GM12875 (cell line): ENCODE measurements at regions not wholly inside any gene's neighbourhood (a gene's known extent, or its start where the extent isn't known, plus 50 kb on each side); places are given as distances from the start of the nearest gene placed in this dataset.

Experiments used
- H3K4me3 ChIP-seq: one replicate; pipeline ENCODE4 v1.5.1; 2011; ENCODE audit warnings: low read depth, low read length, control low read depth
- TF ChIP-seq, protein P1 (sequence below): IDR thresholded peaks from 2 replicates; pipeline ENCODE4 v1.5.1; 2011; ENCODE audit warnings: low read depth, mild to moderate bottlenecking, control low read depth, inconsistent platforms, low read length, moderate library complexity, borderline replicate concordance; ENCODE audit not compliant: insufficient read depth

GRCh38 chr12:90622431-90622830 lies 332.5 kb downstream of the CCER1 start:
- no peak overlapping the region for H3K4me3 ChIP-seq
- TF ChIP-seq, protein P1, sequence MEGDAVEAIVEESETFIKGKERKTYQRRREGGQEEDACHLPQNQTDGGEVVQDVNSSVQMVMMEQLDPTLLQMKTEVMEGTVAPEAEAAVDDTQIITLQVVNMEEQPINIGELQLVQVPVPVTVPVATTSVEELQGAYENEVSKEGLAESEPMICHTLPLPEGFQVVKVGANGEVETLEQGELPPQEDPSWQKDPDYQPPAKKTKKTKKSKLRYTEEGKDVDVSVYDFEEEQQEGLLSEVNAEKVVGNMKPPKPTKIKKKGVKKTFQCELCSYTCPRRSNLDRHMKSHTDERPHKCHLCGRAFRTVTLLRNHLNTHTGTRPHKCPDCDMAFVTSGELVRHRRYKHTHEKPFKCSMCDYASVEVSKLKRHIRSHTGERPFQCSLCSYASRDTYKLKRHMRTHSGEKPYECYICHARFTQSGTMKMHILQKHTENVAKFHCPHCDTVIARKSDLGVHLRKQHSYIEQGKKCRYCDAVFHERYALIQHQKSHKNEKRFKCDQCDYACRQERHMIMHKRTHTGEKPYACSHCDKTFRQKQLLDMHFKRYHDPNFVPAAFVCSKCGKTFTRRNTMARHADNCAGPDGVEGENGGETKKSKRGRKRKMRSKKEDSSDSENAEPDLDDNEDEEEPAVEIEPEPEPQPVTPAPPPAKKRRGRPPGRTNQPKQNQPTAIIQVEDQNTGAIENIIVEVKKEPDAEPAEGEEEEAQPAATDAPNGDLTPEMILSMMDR: no peak

DNA sequence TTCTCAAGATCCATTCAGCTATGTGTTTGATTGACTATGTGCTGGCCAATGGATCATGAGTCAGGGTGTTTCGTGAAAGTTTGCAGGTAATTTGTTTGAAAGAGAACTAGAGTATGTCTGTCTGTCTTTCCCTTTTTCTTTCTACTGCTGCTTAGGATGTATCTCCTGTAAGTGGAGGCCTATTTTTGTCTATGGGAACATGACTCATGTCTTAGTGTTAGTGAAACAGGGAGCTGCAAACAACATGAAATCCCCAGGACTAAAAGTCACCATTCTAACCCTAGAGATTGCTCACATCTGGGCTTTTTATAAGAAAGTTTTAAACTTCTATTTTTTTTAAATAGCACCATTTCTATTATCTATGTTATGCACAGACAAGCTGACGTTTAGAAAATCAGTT lies 333.0 kb downstream of the CCER1 start:
- TF ChIP-seq, protein P1: no peak
- no peak overlapping the region for H3K4me3 ChIP-seq

DNA sequence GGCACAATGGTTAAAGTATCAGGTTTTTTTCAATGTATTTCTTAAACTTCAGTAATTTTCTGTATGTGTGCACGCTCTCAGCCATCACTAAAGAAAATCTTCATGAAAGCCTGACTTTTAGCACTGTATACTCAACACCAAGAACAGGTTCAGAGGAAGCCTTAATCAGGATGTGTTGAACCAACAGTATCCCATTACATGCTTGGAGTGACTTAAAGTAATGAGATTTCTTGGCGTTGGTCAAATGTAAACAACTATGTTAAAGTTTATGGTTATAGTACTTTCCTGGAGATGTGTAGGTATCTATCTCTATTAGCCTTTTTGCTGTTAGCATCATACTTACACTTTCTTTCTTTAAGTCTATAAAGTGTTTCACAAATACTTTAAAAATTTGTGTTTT lies 335.0 kb downstream of the CCER1 start:
- H3K4me3 ChIP-seq: no peak overlapping the region
- TF ChIP-seq, protein P1: no peak

- TF ChIP-seq, protein P1: no peak
- H3K4me3 ChIP-seq: no peak overlapping the region
Observed at GRCh38 chr12:90618586-90618985, 336.4 kb downstream of the CCER1 start.

- no peak overlapping the region for H3K4me3 ChIP-seq
- TF ChIP-seq, protein P1: no peak
Observed at GRCh38 chr12:90611891-90612290, 343.1 kb downstream of the CCER1 start.

DNA sequence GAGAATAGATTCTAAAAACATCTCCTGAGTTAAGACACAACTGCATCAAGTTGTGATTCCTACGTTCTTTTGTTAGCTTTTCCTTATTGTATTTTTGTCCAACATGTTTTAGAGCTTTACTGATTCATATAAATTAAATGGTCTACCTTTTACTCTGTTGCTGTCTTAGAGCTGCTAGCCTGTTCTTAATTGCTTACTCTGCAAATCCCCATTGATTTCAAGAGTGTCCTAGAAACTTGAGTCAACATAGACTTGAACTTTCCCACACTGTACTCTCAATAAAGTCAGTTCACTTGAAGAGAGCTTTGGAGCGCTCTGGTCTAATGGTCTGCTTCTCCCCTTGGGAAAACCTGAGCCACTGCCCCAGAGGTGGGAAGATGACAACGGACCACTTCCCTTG lies 343.9 kb downstream of the CCER1 start:
- no peak overlapping the region for H3K4me3 ChIP-seq
- TF ChIP-seq, protein P1: no peak

DNA sequence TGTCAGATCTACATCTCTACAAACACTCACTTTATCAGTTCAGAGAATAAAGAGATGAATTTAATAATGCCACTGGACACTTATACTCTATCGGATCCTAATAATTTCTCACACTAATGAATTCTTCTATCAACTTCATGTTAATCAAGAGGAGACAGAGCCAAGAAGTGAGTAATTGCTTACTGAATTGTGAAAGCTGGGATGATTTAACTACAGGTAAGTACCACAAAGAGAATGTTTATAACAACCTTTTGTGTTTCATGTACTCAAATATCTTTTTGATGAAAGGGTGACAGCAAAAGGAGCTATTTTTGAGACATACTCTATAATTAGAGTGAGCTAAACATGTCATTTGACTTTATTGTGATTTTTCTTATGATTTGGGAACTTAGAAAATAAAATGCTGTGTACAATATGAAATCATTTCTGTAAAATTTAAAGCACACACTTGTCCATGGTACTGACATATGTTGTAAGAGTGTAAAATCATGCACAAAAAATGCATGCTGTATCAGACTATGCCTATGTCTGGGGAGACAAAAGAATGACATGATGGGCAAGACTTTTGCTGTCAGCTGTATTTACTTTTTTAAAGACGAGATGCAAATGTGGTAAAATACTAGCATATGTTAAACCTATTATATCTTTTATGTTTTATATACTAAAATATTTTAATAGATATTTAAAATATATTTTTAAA lies 361.2 kb downstream of the CCER1 start:
- no peak overlapping the region for H3K4me3 ChIP-seq
- TF ChIP-seq, protein P1: no peak
